Natural killer cell treated with Interleukin-12 subunit alpha and Interleukin-12 subunit beta and Interleukin-15 and Interleukin-18, amount 100 ng/mL, for 72 hours (primary cell): ENCODE measurements at regions not wholly inside any gene's neighbourhood (a gene's known extent, or its start where the extent isn't known, plus 50 kb on each side); places are given as distances from the start of the nearest gene placed in this dataset.
"Not testable (repeated sequence)": the region's sequence is repeated elsewhere in the genome, so short reads cannot be mapped to it uniquely, and the experiment has no call there.

ENCODE experiments used
- ATAC-seq, 2 donors: fragments of 150-1000 bp; cut with Tn5 transposase in 1 of 2; sonication (Bioruptor Pico), chemical (Tn5 transposase) in 1 of 2; 2 replicates each; pipeline ENCODE4 v1.10.0; 2021
- DNase-seq: peaks from one replicate; pipeline ENCODE4 v3.0.0; 2022; ENCODE audit warnings: low spot score
- H3K27ac Mint-ChIP-seq, 2 donors: 1 replicate in 1 of 2; 2 replicates in 1 of 2; pipeline ENCODE4 v1.8.0; 2022; ENCODE audit warnings: mixed read lengths in 2 of 2, mild to moderate bottlenecking in 1 of 2, moderate library complexity in 1 of 2
- H3K27me3 Mint-ChIP-seq, 2 donors: 1 replicate in 1 of 2; 2 replicates in 1 of 2; pipeline ENCODE4 v1.8.0; 2022; ENCODE audit warnings: mixed read lengths in 2 of 2
- H3K36me3 Mint-ChIP-seq: one replicate; pipeline ENCODE4 v1.8.0; 2022; ENCODE audit warnings: mixed read lengths
- H3K4me1 Mint-ChIP-seq, 2 donors: 1 replicate in 1 of 2; 2 replicates in 1 of 2; pipeline ENCODE4 v1.8.0; 2022; ENCODE audit warnings: low read depth in 2 of 2, mixed read lengths in 2 of 2, mild to moderate bottlenecking in 1 of 2
- H3K4me3 Mint-ChIP-seq: one replicate; pipeline ENCODE4 v1.8.0; 2022; ENCODE audit warnings: mixed read lengths
- H3K9me3 Mint-ChIP-seq: 2 replicates; pipeline ENCODE4 v1.8.0; 2022; ENCODE audit warnings: mixed read lengths

DNA sequence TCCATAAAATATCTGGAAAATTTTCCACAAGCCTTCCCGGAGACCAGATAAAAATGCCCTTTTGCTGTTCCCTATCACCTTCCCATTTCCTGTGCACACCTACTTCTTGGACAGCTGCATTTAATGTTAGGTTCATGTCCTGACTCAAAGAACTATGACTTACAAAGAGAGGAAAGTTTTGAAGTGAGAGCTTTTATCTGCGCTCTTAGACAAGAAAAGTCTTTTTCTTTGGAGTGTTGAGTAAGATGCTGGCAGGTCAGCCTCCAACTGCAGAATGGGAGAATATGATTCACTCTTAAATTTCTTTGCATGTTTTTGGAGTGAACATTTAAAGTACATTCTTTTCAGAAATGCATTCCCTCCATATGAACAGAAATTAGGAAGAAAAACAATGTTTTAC, 147.3 kb upstream of the DPH6 start:
- Mint-ChIP-seq H3K36me3 (peaks cover 4% of the 10 kb centered on the region), H3K27me3 (peaks cover 2 to 9% of the 10 kb centered on the region in 2 donors), H3K9me3 (peaks cover 4% of the 10 kb centered on the region), H3K4me3 (no peak overlapping the region), H3K27ac (no peak overlapping the region), H3K4me1 (no peaks in the 10 kb centered on the region)
- no peak for ATAC-seq
- DNase-seq = no peak

DNA sequence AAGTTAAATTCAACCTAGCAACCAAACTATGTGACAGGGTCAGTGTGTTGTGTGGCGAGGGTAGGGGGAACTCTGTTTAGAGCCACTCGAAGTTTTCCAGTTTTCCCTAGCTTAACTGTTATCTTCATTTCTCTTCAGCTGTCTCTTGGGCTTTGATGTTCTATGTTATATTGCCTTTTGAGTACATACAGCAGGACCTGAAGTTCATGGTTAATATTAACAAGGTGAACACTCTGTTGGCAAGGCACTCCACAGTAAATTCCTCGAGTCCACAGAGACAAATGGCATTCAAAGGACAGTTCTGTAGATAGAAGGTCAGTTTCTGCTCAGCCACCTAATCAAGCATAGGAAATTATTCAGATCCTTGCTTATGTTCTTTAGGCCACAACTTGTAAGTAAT, 147.9 kb upstream of the DPH6 start:
- no peaks in the 10 kb centered on the region for H3K4me1 Mint-ChIP-seq

DNA sequence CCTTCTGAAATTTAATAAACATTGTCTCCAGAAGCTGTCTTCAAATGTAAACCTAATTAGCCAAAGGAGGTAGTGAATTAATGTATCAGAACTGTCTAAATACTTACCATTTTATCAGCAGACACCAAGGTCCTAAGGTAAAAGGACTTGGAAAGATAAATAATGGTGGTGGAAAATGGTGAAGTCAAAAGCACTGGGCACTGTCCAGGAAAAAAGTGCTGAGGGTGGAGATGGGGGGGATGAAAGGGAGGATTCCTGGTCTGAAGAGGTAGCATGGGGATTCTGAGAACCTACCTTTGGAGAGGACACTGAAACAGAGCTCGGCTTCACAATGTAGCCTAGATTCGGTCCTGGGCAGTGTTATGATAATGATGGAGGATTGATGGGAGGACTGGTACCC, 149.0 kb upstream of the DPH6 start:
- peaks cover 2 to 6% of the 10 kb centered on the region in 2 donors for H3K27me3 Mint-ChIP-seq
- no peaks in the 10 kb centered on the region for H3K4me1 Mint-ChIP-seq
- DNase-seq (no peak), ATAC-seq (no peak)
- H3K4me3 Mint-ChIP-seq = no peak overlapping the region
- no peak overlapping the region for H3K27ac Mint-ChIP-seq
- peaks cover 7% of the 10 kb centered on the region for H3K9me3 Mint-ChIP-seq
- H3K36me3 Mint-ChIP-seq = peaks cover 3% of the 10 kb centered on the region

More for the DNA sequence above, 147.9 kb upstream of the DPH6 start:
- peaks cover 2 to 9% of the 10 kb centered on the region in 2 donors for H3K27me3 Mint-ChIP-seq
- H3K27ac Mint-ChIP-seq = no peak overlapping the region
- DNase-seq (no peak), ATAC-seq (no peak)
- peaks cover 4% of the 10 kb centered on the region for H3K36me3 Mint-ChIP-seq
- peaks cover 4% of the 10 kb centered on the region for H3K9me3 Mint-ChIP-seq
- H3K4me3 Mint-ChIP-seq = no peak overlapping the region

DNA sequence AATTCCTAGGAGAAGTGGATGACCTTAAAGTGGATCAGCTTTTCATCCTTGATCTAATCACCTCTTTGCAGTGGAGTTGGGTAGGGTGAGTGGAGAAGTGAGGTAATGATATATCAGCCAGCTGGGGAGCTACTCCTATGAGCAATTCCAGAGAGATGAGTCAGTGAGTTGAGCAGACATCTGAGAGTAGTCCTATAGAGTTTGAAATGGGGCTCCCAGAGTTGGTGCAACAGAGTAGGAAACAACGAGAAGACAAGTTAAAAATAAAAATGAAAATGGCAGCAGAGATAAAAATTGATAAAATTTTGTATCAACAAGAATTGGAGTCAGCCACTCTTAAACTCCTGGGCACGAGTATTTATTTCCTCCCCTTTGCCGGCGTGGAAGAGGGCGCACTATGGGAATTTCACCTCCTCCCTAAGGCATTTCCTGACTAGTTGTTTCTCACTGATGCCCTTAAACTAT, 150.8 kb upstream of the DPH6 start:
- ATAC-seq (no peak), DNase-seq (no peak)
- Mint-ChIP-seq H3K9me3 (peaks cover 5% of the 10 kb centered on the region), H3K4me1 (no peaks in the 10 kb centered on the region), H3K27me3 (peaks cover 0 to 2% of the 10 kb centered on the region in 2 donors), H3K36me3 (no peaks in the 10 kb centered on the region), H3K4me3 (no peak overlapping the region), H3K27ac (no peak overlapping the region)

GRCh38 chr15:35697549-35698299, 151.8 kb upstream of the DPH6 start:
- peaks cover 0 to 2% of the 10 kb centered on the region in 2 donors for H3K27me3 Mint-ChIP-seq
- H3K4me3 Mint-ChIP-seq = no peak overlapping the region
- peaks cover 5% of the 10 kb centered on the region for H3K9me3 Mint-ChIP-seq
- DNase-seq (no peak), ATAC-seq (no peak)
- no peak overlapping the region for H3K27ac Mint-ChIP-seq
- no peaks in the 10 kb centered on the region for H3K4me1 Mint-ChIP-seq
- H3K36me3 Mint-ChIP-seq = no peaks in the 10 kb centered on the region

DNA sequence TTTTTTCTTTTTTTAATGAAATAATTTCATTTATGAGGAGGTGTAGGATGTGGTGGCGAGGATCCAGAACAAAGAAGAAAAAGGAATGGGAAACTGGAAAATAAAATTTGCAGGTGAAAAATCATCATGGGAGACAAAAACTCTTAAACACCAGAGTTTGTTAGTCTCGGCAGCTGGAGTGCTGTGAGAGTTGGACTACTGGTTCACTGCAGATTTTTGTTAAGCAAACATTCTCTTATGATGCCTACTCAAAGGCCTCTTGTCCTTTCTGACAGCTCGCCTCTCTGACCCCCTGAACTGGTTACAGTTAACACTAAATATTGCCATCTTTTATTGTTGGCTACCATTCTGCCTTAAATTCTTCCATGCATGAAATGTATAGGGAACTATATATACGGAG, 152.4 kb upstream of the DPH6 start:
- H3K4me1 Mint-ChIP-seq = no peaks in the 10 kb centered on the region
- no peak overlapping the region for H3K27ac Mint-ChIP-seq
- ATAC-seq (no peak), DNase-seq (no peak)
- peaks cover 0 to under 1% of the 10 kb centered on the region in 2 donors for H3K27me3 Mint-ChIP-seq
- peaks cover 5% of the 10 kb centered on the region for H3K9me3 Mint-ChIP-seq
- no peaks in the 10 kb centered on the region for H3K36me3 Mint-ChIP-seq
- H3K4me3 Mint-ChIP-seq = no peak overlapping the region

GRCh38 chr15:35698966-35699575, 153.1 kb upstream of the DPH6 start:
- ATAC-seq = no peak

DNA sequence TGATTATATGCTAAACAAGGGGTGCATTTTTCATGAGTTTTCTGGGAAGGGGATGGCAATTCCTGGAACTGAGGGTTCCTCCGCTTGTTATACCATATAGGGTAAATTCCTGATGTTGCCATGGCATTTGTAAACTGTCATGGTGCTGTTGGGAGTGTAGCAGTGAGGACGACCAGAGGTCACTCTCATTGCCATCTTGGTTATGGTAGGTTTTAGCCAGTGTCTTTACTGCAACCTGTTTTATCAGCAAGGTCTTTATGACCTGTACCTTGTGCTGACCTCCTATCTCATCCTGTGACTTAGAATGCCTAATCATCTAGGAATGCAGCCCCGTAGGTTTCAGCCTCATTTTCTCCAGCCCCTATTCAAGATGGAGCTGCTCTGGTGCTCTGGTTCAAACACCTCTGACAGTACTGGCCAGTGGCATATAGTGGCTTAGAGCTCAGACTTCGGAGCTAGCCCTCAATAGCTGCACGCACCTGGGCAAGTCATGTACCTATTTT, 154.2 kb upstream of the DPH6 start:
- not testable (repeated sequence) for H3K4me3 Mint-ChIP-seq, H3K9me3 Mint-ChIP-seq, H3K4me1 Mint-ChIP-seq, DNase-seq, H3K27me3 Mint-ChIP-seq, H3K27ac Mint-ChIP-seq, H3K36me3 Mint-ChIP-seq, ATAC-seq

More at GRCh38 chr15:35698966-35699575, 153.1 kb upstream of the DPH6 start:
- no peaks in the 10 kb centered on the region for H3K27me3 Mint-ChIP-seq
- peaks cover 5% of the 10 kb centered on the region for H3K9me3 Mint-ChIP-seq
- no peaks in the 10 kb centered on the region for H3K4me1 Mint-ChIP-seq
- no peak overlapping the region for H3K4me3 Mint-ChIP-seq
- DNase-seq = no peak
- no peak overlapping the region for H3K27ac Mint-ChIP-seq
- H3K36me3 Mint-ChIP-seq = no peaks in the 10 kb centered on the region

GRCh38 chr15:35701402-35702046, 155.6 kb upstream of the DPH6 start:
- H3K27ac Mint-ChIP-seq = no peak overlapping the region

DNA sequence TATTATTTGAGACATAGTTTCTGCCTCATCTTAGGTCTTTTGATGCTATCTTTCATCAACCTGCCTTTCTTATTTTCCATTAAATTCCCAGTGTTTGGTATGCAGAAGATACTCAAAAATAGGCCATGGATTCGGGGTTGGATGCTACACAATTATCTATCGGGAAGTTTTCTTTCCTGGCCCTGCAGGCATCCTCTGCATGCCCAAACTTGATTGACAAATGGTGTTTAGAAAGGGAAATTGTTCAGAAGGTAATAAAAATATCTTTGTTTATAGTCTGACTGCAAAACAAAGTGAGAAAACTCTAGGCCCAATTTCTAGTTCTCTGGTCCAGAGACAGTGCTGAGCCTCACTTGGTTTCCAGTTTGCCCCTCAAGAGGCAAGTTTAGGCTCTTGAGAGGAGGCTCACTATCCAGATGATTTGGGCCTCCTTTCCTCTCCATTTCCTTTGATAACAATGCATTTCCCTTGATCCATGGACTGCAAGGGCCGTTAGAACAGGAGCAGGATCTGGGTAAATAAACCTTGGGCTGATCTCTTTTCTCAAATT, 157.1 kb upstream of the DPH6 start:
- DNase-seq = no peak
- Mint-ChIP-seq H3K4me3 (no peak overlapping the region), H3K4me1 (no peaks in the 10 kb centered on the region), H3K27me3 (no peaks in the 10 kb centered on the region), H3K9me3 (peaks cover 5% of the 10 kb centered on the region), H3K36me3 (no peaks in the 10 kb centered on the region), H3K27ac (no peak overlapping the region)
- no peak for ATAC-seq

More at GRCh38 chr15:35701402-35702046, 155.6 kb upstream of the DPH6 start:
- Mint-ChIP-seq H3K27me3 (no peaks in the 10 kb centered on the region), H3K4me3 (no peak overlapping the region), H3K9me3 (peaks cover 5% of the 10 kb centered on the region), H3K36me3 (no peaks in the 10 kb centered on the region), H3K4me1 (no peaks in the 10 kb centered on the region)
- ATAC-seq (no peak), DNase-seq (no peak)

DNA sequence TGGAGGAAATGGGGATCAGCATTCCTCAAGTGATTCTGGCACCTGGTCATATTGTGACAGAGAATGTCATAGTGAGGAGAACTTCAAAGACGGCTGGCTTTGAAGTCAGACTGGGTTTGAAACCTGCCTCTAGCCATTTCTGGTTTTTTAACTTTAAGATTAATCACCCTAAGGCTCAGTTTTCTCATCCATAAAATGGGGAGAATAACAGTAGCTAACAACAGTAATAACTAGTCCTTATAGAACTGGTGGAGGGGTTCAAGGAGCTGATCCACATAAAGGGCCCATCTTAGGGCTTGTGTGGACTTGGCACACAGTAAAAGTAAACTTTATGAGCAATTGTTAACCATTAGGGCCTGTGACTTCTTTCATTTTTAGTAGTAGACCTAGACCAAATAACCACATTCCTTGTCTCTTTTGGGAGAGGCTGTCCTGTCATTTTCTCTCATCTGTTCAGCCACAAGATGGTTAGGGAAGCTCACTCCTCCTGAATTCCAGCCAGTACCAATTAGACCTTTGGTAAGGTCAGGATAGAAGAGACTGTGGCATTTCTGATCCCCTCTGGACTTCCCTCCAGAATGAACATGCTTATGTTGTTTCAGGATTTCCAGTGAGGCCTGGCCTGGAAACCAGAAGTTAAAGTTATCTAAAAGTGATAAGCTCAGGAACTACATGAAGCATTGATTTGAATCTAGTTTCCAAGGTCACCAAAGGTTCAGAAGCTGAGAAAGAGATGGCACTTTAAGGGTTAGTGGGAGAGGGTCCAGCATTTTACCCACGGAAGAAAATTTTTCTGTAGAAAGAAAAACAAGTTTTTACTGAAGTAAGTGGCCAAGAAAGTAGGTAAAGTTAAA, 159.3 kb upstream of the DPH6 start:
- no peak for DNase-seq
- Mint-ChIP-seq H3K4me1 (no peaks in the 10 kb centered on the region), H3K9me3 (peaks cover 2% of the 10 kb centered on the region), H3K27ac (no peak overlapping the region), H3K36me3 (no peaks in the 10 kb centered on the region), H3K4me3 (no peak overlapping the region), H3K27me3 (no peaks in the 10 kb centered on the region)
- no peak for ATAC-seq

DNA sequence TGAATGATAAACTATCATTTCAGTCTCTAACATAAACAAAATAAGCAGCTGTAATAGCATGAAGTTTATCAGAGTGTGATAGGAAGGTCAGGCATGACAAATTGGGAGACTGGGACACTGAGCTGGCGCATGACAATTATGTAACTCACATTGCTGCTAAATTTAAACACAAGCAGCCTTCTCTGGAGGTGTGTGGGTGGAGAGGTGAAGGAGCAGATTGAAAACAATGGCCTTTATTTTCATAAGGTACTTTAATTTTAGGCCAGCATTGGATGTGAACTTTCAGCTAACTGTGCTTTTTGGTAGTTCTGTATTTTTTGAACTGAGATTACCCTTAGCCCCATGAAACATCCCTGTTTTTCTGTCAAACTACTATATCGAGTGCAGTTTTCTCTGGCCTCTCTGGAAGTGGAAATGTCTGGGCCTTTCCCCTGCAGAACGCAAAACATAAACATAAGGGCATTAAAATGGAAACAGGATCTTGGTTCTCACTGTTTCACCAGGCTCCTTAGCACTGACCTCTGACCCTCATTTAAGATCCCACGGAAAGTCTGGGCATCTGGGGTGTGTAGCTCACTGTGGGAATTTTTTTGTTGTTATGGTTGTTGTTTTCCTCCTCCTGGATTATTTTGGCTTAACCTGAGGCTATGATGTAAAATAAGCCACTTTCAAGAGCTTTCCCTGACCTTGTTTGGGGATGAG, 160.1 kb upstream of the DPH6 start:
- peaks cover 2% of the 10 kb centered on the region for H3K9me3 Mint-ChIP-seq
- H3K4me3 Mint-ChIP-seq = no peak overlapping the region
- H3K36me3 Mint-ChIP-seq = no peaks in the 10 kb centered on the region

DNA sequence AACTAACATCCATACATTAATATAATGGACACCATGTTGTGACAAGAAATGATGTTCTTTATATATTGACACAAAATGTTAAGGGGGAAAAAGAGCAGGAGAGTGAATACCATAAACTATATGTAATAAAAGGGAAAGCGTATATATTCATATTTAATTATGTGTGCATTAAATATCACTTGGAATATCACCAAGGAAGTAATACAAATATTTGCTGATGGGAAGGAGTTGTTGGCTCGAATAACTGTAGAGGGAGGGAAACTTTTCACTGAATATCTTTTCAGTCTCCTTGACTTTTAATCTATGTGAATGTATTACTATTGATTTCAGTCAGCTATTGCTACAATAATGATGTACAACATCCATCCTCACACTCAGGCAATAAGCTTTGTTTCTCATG, 167.0 kb upstream of the DPH6 start:
- Mint-ChIP-seq H3K4me3 (no peak overlapping the region), H3K27ac (no peak overlapping the region), H3K36me3 (no peaks in the 10 kb centered on the region), H3K9me3 (peaks cover 10% of the 10 kb centered on the region), H3K4me1 (no peaks in the 10 kb centered on the region), H3K27me3 (peaks cover 0 to 6% of the 10 kb centered on the region in 2 donors)
- ATAC-seq (no peak), DNase-seq (no peak)

More for the DNA sequence above, 160.1 kb upstream of the DPH6 start:
- H3K27me3 Mint-ChIP-seq = peaks cover 0 to 1% of the 10 kb centered on the region in 2 donors
- ATAC-seq (no peak), DNase-seq (no peak)
- H3K27ac Mint-ChIP-seq = no peak overlapping the region
- no peaks in the 10 kb centered on the region for H3K4me1 Mint-ChIP-seq
